A673 (cell line): ENCODE measurements at regions not wholly inside any gene's neighbourhood (a gene's known extent, or its start where the extent isn't known, plus 50 kb on each side); places are given as distances from the start of the nearest gene placed in this dataset.

Experiments
- BruUV-seq: library from RNA; stranded (reverse); fragments of 400-500 nt; replicated peaks from 2 replicates; lab custom pipeline; 2021; lab: Mats Ljungman, UMichigan
- CTCF ChIA-PET: fragments of 300-600 bp; sonication (Branson Sonifier 250); formaldehyde crosslinking; loops from one replicate; lab custom pipeline; 2022; ENCODE audit warnings: antibody characterized with exemption; lab: Charles Lee
- POLR2A ChIA-PET: fragments of 300-600 bp; sonication (Branson Sonifier 250); formaldehyde crosslinking; loops from one replicate; lab custom pipeline; 2022; ENCODE audit warnings: antibody characterized with exemption; ENCODE audit not compliant: low non-redundant PET; lab: Charles Lee
- DNase-seq: peaks from one replicate; pipeline ENCODE4 v3.0.0-alpha.2; 2015; ENCODE audit warnings: low spot score
- H3K27ac ChIP-seq: fragments of 200-600 bp; sonication (generic); 2 replicates; pipeline ENCODE4 v1.5.1; 2016; ENCODE audit warnings: mixed run types, low read depth, mild to moderate bottlenecking, mixed read lengths, antibody characterized with exemption, low read length; ENCODE audit not compliant: poor library complexity, severe bottlenecking
- H3K27me3 ChIP-seq: fragments of 200-600 bp; sonication (generic); replicated peaks from 2 replicates; pipeline ENCODE4 v1.6.1; 2017; ENCODE audit warnings: mixed run types, low read depth, mild to moderate bottlenecking, mixed read lengths, antibody characterized with exemption, low read length; ENCODE audit not compliant: insufficient read depth, poor library complexity
- H3K36me3 ChIP-seq: fragments of 200-600 bp; sonication (generic); 2 replicates; pipeline ENCODE4 v1.6.1; 2016; ENCODE audit warnings: mixed run types, mild to moderate bottlenecking, mixed read lengths, antibody characterized with exemption, low read length; ENCODE audit not compliant: insufficient read depth, poor library complexity, severe bottlenecking
- H3K4me1 ChIP-seq: fragments of 200-600 bp; sonication (generic); 2 replicates; pipeline ENCODE4 v1.6.1; 2017; ENCODE audit warnings: mixed run types, mild to moderate bottlenecking, mixed read lengths, antibody characterized with exemption, low read length; ENCODE audit not compliant: insufficient read depth, poor library complexity, severe bottlenecking
- H3K4me3 ChIP-seq: fragments of 200-600 bp; sonication (generic); 2 replicates; pipeline ENCODE4 v1.5.1; 2016; ENCODE audit warnings: low read depth, mixed run types, mild to moderate bottlenecking, mixed read lengths, low read length; ENCODE audit not compliant: poor library complexity, severe bottlenecking
- H3K9me3 ChIP-seq: fragments of 200-600 bp; sonication (generic); 2 replicates; pipeline ENCODE4 v1.6.1; 2016; ENCODE audit warnings: mixed run types, low read depth, mild to moderate bottlenecking, mixed read lengths, antibody characterized with exemption, low read length; ENCODE audit not compliant: poor library complexity, severe bottlenecking
- EZH2 ChIP-seq: fragments of 200-600 bp; sonication (generic); IDR thresholded peaks from 2 replicates; pipeline ENCODE4 v1.6.1; 2017; ENCODE audit warnings: borderline replicate concordance, low read depth, mild to moderate bottlenecking, mixed read lengths, antibody characterized with exemption, low read length; ENCODE audit not compliant: poor library complexity, severe bottlenecking
- intact Hi-C: fragments of 100-400 bp; cut with micrococcal nuclease; formaldehyde crosslinking; loops from one replicate; pipeline ENCODE4 v1.10.0; 2022; ENCODE audit not compliant: unreplicated experiment
- TF ChIP-seq, protein P1 (sequence below): fragments of 300-800, 200-600 bp; sonication (generic); conservative IDR thresholded peaks from 2 replicates; pipeline ENCODE4 v1.5.1; 2017; ENCODE audit warnings: low read depth, mild to moderate bottlenecking, antibody characterized with exemption, low read length, moderate library complexity, mixed read lengths

DNA sequence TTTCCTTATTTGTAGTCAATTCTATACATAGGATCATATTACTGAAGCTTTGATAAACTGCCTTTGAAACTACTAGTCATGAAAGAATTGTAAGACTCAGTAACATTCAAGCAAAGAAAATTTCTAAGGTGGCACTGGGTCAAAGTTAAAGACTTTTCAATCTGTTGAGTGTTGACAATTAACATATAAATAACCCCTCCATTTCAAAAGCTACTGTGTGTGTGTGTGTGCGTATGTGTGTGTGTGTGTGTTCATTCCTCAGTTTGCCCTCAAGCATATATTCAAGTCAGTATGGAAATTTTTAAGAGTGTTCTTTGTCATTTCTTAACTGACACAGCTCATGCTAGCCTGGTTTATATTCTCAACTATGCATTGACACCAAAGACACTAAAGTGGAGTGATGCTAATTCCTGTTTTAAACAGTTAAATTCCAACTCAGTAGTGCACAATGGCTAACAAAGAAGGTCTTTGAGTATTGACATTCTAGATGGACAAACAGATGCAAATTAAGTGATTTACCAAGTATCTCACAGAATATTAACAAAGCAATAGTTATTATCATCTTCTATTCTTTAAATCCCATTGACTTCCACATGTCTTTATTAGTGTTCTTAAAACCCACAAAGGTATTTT lies 314.8 kb upstream of the GRM3 start:
- H3K4me1 ChIP-seq: no peaks in the 10 kb centered on the region

DNA sequence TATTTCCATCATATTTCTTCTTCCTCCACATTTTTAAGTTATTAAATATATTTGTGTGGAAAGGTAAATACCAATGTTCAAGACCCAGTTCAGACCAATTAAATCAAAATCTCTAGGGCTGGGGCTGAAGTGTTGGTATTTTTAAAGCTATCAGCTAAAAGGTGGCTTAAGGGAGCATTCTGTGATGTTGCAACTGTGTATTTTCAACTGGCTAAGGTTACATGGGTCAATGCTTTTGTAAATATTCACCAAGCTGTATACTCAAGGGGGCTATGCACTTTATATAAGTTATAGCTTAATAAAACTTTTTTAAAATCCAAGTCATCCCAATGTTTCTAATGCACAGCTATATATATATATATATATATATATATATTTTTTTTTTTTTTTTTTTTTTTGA lies 316.9 kb upstream of the GRM3 start:
- no peak for TF ChIP-seq EZH2
- TF ChIP-seq, protein P1, sequence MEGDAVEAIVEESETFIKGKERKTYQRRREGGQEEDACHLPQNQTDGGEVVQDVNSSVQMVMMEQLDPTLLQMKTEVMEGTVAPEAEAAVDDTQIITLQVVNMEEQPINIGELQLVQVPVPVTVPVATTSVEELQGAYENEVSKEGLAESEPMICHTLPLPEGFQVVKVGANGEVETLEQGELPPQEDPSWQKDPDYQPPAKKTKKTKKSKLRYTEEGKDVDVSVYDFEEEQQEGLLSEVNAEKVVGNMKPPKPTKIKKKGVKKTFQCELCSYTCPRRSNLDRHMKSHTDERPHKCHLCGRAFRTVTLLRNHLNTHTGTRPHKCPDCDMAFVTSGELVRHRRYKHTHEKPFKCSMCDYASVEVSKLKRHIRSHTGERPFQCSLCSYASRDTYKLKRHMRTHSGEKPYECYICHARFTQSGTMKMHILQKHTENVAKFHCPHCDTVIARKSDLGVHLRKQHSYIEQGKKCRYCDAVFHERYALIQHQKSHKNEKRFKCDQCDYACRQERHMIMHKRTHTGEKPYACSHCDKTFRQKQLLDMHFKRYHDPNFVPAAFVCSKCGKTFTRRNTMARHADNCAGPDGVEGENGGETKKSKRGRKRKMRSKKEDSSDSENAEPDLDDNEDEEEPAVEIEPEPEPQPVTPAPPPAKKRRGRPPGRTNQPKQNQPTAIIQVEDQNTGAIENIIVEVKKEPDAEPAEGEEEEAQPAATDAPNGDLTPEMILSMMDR: no peak
- H3K36me3 ChIP-seq: no peaks in the 10 kb centered on the region
- H3K4me3 ChIP-seq: no peak overlapping the region
- H3K27me3 ChIP-seq: no peaks in the 10 kb centered on the region
- POLR2A ChIA-PET: no interaction called here
- CTCF ChIA-PET: no interaction called here
- no peaks in the 10 kb centered on the region for H3K9me3 ChIP-seq
- H3K4me1 ChIP-seq: no peaks in the 10 kb centered on the region
- no peak for DNase-seq
- intact Hi-C loops: no loop called here
- BruUV-seq: no TSS peak
- H3K27ac ChIP-seq: no peak overlapping the region

More for the DNA sequence above, 314.8 kb upstream of the GRM3 start:
- ChIA-PET POLR2A (no interaction called here), CTCF (no interaction called here)
- no TSS peak for BruUV-seq
- H3K9me3 ChIP-seq: no peaks in the 10 kb centered on the region
- no peaks in the 10 kb centered on the region for H3K36me3 ChIP-seq
- H3K4me3 ChIP-seq: no peak overlapping the region
- no peak for DNase-seq
- intact Hi-C loops: no loop called here
- no peaks in the 10 kb centered on the region for H3K27me3 ChIP-seq
- H3K27ac ChIP-seq: no peak overlapping the region
- no peak for TF ChIP-seq EZH2
- TF ChIP-seq, protein P1: no peak

DNA sequence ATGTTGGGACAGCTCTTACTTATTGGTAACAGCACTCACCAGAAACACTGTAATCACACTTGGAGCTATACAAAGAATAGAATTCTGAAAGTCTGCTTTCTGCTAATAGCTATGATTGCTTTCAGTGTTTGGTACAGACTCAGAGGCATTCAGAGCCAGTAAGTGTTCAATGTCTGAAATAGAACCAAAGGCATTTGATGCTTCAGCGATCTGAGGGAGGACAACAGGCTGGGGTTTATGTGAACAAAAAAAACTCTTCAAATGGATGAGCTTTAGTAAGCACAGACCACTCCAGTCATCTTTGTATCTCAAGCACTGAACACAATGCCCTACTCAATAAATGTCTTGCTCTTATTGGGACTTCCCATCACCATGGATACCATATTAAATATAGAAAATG lies 322.8 kb upstream of the GRM3 start:
- Histone ChIP-seq H3K9me3 (no peaks in the 10 kb centered on the region), H3K4me1 (no peaks in the 10 kb centered on the region), H3K36me3 (no peaks in the 10 kb centered on the region), H3K27me3 (no peaks in the 10 kb centered on the region), H3K4me3 (no peak overlapping the region), H3K27ac (no peak overlapping the region)
- no peak for TF ChIP-seq EZH2
- TF ChIP-seq, protein P1: no peak
- ChIA-PET CTCF (no interaction called here), POLR2A (no interaction called here)
- no TSS peak for BruUV-seq
- no peak for DNase-seq
- intact Hi-C loops: no loop called here
